Superior temporal gyrus (tissue), 1 donor: ENCODE measurements at regions not wholly inside any gene's neighbourhood (a gene's known extent, or its start where the extent isn't known, plus 50 kb on each side); places are given as distances from the start of the nearest gene placed in this dataset.

Source experiments
- DNase-seq: peaks from one replicate; pipeline ENCODE4 v3.0.0-alpha.2; 2016; ENCODE audit errors: extremely low spot score

GRCh38 chr4:106430797-106431196 is 62.2 kb upstream of the GIMD1 start:
- DNase-seq = no peak

DNA sequence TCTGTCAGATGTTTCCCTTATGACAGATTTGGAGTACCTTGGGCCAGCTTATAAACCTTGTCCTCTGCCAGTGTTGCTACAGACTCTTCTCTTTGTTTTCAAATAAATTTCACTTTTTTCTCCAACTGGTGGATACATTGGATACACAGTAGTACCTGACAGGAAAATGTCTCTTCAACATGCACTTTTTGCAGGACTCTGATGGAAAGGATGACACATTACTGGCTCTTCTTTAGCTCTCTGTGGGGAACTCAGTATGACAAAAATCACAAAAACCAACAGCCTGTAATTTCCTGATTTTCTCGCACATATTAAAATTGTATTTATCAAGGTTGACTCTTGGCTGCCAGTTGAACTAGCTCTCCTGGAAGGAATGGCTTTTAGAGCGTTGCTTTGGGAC is 61.3 kb upstream of the GIMD1 start:
- DNase-seq = no peak

DNA sequence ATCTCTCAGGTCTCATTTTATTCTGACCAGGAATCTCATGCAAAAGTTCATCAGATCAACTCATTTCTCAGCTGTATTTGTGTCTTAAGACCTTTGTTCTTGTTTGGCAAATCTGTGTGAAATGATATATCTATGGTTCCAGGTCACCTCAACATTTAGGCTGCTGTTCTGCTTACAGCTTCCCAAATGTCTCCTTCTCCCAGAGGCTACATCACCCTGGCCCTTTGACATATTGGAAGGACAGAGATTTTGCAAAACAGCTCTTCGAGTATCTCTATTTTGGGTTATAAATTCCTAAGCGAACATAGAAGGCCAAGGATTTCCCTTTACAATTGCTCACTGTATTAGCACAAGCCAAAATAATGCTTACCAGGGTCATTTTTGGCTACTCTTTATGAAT is 57.5 kb upstream of the GIMD1 start:
- no peak for DNase-seq

DNA sequence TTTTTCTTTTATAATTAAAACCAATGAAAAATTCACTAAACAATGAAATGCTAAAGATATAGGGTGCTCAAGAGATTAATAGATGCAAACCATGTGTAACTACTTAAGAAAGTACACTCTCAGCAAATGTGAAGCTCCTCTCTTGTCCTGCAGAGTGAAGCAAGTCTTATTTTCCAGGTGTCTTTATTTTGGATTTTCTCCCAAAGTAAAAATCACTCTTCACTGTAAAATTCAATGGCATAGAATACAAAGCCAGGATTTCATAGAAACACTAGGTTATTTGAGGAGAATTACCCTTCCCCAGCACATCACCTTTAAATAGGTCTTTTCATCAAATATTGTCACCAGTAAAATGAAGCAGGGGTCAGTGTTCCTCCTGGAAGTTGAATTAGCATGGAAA is 57.0 kb upstream of the GIMD1 start:
- DNase-seq = no peak

- DNase-seq = no peak
These were observed 55.8 kb upstream of the GIMD1 start for GRCh38 chr4:106424426-106424825.

DNA sequence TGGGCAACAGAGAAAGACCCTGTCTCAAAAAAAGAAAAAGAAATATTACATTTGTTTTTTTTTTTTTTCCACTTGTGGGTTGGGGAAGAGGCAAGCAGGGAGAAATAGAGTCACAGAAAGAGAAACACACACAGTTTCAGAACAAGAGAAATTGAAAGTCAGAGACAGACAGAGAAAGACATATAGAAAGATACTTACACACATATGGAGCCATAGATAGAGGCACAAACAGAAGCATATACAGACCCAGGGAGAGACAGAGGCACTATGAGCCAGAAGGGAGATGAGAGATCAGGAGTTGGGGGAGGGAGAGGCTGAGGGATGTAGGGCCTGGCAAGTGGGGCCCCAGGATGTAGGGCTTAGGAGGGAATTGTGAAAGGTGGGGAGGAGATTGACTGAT is 55.2 kb upstream of the GIMD1 start:
- DNase-seq = no peak

GRCh38 chr4:106422766-106423165 is 54.2 kb upstream of the GIMD1 start:
- DNase-seq = no peak

DNA sequence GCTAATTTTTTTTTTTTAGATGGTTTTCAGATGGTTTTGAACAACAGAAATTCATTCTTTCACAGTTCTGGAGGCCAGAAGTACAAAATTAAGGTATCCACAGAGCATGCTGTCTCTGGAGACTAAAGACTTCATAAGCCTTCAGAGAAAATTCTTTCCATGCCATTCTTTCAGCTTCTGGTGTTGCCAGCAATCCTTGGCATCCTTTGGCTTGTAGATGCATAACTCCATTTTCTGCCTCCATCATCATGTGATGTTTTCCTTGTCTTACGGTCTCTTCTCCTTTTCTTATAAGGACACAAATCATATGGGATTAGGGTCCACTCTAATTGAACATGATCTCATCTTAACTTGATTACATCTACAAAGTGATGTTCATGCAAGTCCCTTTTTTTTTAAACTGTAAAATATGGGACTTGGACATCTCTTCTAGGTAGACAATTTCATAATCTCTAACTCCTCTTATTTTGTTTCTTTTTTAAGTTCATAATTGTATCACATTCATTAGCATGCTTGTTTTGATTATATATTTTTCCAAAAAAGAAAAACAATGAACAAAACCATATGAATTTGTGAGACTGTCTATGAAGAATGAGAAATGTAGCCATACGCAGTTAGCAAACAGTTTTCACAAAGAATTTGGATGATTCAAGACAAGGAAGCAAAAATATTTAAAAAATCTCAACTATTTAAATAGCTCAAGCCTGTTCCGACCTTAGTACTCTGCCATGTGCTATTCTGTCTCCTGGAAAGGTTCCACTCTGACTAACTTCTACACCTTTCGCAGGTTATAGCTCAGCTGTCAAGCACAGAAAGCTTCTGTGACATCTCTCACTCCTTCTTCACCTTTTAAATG is 53.1 kb upstream of the GIMD1 start:
- no peak for DNase-seq

GRCh38 chr4:106418444-106418843 is 49.9 kb upstream of the GIMD1 start:
- DNase-seq = no peak
